HG02973 (cell line): ENCODE measurements at regions not wholly inside any gene's neighbourhood (a gene's known extent, or its start where the extent isn't known, plus 50 kb on each side); places are given as distances from the start of the nearest gene placed in this dataset.

ENCODE experiments used
- ATAC-seq: cut with Tn5 transposase; IDR thresholded peaks from one replicate; pipeline ENCODE4 v1.9.1; 2021; ENCODE audit warnings: moderate library complexity; ENCODE audit not compliant: unreplicated experiment

DNA sequence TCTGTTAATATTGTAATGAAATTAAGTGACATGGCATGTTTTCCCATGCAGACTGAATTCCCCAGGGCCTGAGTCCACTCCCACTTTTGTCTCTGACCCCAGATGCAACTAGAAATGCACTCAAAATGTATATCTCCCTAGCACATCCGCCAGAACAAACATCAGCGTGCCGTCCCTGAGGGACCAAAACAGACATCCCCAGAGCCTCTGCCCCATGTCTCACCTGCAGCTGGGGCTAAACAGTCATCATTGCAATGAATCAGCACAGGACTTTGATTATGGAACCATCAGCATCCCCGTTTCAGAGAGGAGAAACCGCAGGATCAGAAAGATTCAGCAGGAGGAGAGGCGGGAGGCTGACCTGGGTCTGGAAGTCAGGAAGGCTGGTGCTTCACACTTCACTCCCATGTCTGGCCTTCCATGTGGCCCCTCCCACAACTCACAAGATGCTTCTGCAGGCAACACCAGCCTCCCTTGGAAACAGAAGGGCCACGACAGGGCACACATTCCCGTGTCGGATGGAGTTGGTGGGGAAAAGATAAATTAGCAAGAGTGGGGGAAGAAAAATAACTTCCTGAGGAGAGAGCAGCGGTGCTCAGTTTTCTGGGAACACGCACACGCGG, 130.6 kb upstream of the VSTM2B start:
- ATAC-seq: no peak

- no peak for ATAC-seq
Observed at GRCh38 chr19:29395734-29396414, 129.9 kb upstream of the VSTM2B start.

- ATAC-seq: no peak
Observed at GRCh38 chr19:29396925-29397324, 128.9 kb upstream of the VSTM2B start.

DNA sequence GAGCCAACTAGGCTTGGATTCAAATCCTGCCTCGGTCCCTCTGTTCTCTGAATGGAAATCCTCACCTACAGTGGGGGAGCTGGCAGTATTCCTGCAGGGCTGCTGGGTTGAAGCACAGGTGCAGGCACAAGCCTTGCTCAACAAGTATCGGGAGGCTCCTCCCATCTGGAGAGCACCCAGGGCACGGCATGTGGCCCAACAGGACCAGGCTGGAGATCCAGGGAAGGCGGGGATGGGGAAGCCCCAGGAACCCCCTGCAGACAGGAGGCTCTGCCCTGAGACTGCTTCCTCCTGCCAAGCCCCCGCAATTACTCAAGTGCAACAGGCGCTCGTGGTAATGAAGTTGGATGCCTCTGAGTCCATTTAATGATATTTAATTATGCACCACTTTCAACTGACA, 128.0 kb upstream of the VSTM2B start:
- no peak for ATAC-seq

DNA sequence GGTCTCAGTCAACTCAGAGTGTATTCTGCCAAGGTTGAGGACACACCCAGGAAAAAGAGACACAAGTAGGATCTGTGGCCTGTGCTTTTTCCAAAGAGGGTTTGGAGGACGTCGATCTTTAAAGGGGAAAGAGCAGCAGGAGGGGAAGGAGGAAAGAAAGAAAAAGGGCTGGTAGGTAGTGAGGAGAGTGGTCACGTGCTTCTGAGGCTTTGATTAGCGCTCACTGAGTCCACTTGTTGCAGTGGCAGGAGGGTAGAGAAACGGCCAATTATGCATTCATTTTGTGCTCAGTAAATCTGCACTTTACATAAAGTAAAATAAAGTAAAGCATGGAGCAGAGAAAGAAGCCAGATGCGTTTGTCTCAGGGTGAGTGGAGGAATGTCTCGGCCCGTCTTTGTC, 126.0 kb upstream of the VSTM2B start:
- no peak for ATAC-seq

- ATAC-seq: no peak
Observed at GRCh38 chr19:29400917-29401711, 124.7 kb upstream of the VSTM2B start.

DNA sequence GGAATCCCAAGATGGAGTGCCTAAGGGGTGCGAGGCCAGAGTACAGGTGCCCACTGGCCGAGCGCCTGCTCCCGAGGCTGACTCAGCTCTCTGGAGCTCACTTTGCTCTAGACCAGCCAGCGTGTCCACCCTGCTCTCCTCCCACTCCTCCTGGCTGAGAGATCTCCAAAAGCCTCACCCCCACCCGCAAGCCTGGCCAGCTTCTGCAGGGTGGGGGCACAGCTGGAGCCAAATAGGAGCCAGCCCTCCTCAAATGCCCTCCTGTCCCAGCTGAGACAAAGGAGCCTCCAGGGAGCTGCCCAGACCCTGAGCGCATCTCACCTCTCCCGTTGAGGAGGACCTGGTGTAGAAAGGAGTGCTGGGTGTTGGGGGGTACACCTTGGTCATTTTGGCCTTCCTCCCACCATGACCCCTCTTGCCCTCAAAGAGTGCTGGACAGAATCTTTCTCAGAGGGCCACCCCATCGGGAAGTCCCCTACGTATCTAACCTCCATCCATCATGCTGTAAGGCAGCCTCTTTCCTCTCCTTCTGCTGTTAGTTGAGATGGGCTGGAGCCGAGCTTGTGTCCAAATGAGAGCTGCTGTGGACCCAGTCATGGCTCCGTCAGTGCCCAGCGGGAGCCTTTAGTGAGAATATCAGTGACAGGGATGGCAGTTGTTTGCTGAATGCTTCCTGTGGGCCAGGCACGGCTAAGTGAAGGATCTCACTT, 123.9 kb upstream of the VSTM2B start:
- no peak for ATAC-seq

GRCh38 chr19:29402563-29402962, 123.2 kb upstream of the VSTM2B start:
- ATAC-seq: no peak

DNA sequence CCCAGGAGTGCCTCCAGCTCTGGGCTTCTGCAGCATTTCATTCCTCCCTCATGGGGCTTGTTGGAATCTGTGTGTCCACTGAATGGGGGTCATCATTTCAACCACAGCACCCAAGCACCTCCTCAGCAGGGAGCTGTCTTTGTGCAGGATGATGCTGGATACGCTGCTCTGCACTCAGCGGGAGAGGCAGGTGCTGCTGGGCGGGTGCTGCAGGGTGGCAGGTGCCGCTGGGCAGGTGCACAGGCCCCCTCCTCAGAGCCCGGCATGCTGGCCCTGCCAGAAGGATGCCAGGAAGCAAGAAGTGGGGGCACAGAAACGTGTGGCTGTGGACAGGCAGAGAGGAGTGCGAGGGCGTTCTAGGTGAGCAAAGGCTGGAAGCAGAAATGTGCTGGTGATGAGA, 121.8 kb upstream of the VSTM2B start:
- ATAC-seq: no peak

DNA sequence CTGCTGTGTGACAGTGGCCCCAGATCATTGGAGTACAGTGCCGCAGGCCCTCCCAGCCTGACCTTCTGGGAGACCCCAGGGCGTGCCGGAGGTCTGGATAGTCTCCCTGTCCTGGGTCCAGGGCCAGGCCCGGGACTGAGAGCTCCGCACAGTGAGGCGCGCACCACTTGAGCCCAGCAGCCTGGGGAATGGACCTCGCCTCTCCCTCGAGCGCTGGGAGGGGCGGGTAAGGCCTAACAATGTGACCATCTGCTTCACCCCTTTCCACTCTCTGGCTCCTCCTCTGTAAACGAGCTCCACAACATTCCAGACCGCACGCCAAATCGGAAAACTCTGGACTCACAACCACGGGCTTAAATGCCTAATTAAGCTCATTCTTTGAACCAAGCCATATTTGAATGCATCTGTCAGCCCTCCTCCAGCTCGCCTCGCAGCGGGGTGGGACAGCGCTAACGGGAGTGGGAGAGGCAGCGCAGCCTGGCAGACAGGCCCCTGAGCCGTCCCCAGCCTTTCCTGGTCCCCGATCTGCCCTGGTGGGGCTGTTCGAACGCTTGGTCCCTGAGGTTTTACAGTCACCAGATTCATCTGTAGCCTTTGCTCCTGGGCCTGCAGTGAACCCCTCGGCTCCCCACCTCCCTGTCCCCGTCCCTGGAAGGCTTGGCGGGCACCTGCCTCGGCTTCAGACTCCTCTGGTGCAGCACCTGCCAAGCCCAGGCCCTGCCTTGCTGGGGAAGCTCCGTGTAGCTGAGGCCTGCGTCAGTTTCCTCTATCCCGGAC, 120.7 kb upstream of the VSTM2B start:
- no peak for ATAC-seq

DNA sequence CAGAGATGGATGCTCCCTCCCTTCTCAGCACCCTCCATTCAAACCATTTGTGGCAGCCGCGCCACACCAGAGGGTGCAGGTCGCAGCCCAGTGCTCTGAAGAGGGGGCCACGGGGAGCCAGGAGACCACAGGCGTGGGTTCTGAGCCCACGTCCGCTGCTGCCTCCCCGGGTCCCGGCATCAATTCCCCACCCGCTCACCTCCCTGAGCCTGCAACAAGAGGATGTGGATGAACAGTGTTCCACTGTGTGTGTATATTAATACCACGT, 120.1 kb upstream of the VSTM2B start:
- ATAC-seq: no peak

DNA sequence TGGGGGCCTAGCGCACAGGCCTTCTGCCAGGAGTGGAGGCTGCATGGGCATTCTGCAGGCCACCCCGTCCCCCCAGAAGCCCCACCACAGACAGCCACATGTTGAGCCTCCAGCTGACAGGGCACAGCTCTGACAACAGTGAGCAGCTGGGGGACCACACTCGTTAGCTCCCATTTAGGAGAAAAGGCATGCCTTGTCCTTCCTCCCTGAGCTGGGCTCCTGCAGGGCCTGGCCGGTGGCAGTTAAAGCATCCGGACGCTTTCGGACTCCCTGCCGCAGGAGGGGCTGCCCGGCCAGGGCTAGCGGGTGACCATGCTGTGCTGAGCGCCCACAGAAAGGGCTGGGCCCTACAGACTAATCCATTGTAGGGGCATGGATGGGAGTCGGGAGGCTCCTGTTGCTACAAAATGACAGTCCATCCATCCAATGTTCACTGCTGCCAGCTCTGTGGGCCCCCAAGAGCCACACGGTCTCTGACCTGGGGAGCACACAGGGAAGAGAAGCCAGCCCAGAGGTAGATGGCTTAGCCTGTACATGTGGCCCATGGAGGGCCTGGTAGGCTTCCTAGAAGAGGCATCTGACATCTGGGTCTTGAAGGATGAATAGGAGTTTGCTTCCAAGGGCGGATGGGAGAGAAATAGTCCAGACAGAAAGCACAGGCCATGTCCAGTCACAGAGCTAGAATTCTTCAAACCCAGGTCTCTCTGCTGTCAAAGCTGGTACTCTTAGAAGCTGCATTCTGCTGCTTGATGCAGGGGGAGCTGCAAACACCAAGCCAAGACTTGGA, 116.5 kb upstream of the VSTM2B start:
- ATAC-seq: no peak

DNA sequence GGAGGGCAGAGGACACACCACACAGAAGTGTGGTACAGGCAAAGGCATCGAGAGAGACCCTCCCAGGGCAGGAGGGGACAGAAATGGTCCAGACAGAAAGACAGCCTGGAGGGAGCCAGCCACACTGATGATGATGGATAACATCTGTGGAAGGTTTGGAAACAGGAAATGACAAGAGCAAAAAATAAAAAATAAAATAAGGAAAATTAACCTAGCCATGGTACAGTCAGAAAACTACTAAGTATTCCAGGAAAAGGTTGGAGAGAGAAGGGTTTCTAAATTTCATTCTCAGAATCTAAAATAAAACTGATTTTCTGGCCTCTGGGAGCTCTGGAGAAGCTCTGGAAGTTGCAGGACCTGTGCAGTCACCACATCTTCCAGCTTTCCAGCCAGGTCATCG, 115.2 kb upstream of the VSTM2B start:
- ATAC-seq: no peak

DNA sequence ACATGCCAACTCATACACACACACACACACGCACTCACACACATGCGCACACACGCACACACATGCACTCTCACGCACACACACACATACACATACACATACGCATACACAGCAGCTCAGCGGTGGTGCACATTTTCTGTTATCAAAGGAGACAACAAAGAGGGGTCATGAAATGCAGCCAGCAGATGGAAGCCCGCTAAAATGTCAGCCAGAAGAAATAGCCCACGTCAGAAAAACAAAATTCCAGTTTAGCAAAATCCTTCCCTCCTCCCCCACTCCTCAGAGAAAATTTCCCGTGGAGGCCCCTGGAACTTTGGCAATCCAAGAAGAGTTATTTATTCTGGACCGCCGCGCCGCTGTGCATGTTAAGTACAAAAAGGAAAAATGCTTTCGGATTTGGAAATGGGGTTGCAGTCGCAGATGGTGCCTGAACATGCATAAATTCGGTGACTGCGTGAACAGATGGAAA, 114.6 kb upstream of the VSTM2B start:
- ATAC-seq: no peak

DNA sequence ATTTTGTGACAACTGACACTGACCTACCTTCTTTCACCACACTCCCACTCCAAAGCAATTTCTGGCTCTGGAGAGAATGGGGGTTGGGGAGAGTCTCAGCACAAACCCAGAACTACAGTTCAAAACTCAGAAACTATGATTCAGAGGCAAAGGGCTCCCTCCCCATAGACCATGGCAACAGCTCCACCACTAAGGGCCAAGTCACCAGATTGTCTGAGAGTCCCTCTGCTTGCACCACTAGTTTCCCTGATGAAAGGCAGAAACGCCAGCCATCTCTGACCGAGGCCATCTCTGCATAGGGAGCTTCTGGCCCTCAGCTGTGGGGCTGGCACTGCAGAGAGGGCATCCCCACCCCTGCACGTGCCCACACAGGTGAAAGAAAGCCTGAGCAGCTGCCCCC, 112.4 kb upstream of the VSTM2B start:
- ATAC-seq: no peak

DNA sequence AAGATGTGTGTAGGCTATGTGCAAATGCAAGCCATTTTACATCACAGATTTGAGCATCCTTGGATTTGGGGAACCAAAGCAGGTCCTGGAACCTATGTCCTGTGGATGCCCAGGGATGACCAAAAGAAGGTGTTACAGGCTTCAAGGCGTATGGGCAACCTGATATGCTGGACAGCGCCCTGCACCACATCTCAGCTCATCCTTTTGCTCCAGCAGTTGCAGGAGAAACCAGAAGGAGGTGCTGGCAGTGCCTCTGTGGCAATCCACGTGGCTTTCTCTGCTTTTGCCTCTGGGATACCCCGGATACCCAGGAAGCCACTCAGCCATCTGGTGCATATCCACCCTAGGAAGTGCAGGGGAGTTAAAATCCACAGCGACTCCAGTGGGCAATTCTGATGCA, 110.3 kb upstream of the VSTM2B start:
- ATAC-seq: no peak

DNA sequence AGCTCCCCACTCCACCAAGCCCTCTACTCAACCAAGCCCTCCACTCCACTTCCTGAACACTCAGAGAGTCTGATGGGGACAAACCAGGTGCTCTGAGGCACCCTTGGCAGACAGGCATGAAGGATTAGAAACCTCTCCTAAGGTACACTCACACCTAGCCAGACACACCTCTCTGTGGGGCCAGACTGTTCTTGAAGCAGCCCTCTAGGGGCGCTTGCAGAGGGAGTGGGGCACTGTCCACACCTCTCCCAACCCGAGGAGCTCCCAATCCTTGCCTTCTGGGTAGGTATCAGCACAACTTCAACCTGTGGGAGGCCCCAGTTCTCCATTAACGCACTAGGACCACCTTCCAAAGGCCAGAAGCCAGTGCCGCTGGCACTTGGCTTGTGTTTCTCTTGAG, 108.7 kb upstream of the VSTM2B start:
- no peak for ATAC-seq

DNA sequence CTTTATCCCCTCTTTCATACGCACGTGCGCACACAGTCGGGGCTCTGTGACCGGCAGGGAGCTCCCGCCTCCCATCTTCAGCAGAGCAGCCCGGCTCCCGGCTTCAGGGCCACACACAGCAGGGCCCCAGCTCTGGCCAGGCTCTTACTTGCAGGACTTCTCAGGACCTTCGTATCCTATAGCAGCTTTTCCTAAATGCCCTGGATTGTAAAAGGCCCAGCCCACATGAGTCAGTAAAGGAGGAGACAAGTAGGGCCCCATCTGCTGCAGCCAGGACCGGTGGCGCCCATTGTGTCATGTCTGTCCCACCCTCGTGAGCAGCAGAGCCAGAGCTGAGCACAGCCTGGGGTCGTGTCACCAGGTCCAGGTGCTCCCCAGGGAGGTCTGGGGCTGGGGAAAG, 107.6 kb upstream of the VSTM2B start:
- ATAC-seq: no peak

- ATAC-seq: no peak
Observed at GRCh38 chr19:29420065-29420464, 105.7 kb upstream of the VSTM2B start.

- ATAC-seq: no peak
Observed at GRCh38 chr19:29420482-29421195, 105.2 kb upstream of the VSTM2B start.
